ENCODE measurements at regions not wholly inside any gene's neighbourhood (a gene's known extent, or its start where the extent isn't known, plus 50 kb on each side); places are given as distances from the start of the nearest gene placed in this dataset.
A peak's percentile ranks its signal among the peaks of the same experiment; 100 is the strongest.

GRCh38 chr7:21077602-21078001 lies 290.9 kb upstream of the SP8 start (continued):
- no peak for TF ChIP-seq SCRT2 (tag by site-specific recombination; IDR thresholded peaks at IDR 0.05)
- TF ChIP-seq TCF7L2 (IDR thresholded peaks at IDR 0.05; ENCODE audit: borderline replicate concordance, low read depth, low read length), result no peak

DNA sequence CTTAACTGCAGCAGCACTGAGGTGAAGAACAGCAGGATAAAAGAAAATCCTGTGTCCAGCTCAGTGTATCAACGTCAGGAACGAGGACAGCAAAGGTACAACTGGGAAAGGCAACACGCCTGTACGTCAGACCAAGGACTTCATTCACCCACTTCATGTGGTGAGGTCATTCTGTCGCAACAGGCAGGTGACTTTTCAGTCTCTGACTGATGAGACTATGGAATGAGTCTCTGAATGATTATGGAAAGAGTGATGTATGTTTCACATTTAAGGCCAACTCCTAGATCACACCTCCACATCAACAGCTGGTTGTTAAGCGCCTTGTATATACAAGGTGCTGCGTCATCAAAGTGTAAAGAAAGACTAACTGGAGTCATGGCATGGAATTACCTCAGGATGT lies 297.6 kb upstream of the SP8 start:
- TF ChIP-seq YY2 (tag by site-specific recombination; IDR thresholded peaks at IDR 0.05), result no peak
- TF ChIP-seq ZNF112 (tag by site-specific recombination; IDR thresholded peaks at IDR 0.05), result no peak
- TF ChIP-seq, protein P1, sequence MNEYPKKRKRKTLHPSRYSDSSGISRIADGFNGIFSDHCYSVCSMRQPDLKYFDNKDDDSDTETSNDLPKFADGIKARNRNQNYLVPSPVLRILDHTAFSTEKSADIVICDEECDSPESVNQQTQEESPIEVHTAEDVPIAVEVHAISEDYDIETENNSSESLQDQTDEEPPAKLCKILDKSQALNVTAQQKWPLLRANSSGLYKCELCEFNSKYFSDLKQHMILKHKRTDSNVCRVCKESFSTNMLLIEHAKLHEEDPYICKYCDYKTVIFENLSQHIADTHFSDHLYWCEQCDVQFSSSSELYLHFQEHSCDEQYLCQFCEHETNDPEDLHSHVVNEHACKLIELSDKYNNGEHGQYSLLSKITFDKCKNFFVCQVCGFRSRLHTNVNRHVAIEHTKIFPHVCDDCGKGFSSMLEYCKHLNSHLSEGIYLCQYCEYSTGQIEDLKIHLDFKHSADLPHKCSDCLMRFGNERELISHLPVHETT (tag by site-specific recombination; IDR thresholded peaks at IDR 0.05), result no peak
- TF ChIP-seq ZNF530 (tag by site-specific recombination; IDR thresholded peaks at IDR 0.05; ENCODE audit: low read depth), result no peak
- TF ChIP-seq, protein P2, sequence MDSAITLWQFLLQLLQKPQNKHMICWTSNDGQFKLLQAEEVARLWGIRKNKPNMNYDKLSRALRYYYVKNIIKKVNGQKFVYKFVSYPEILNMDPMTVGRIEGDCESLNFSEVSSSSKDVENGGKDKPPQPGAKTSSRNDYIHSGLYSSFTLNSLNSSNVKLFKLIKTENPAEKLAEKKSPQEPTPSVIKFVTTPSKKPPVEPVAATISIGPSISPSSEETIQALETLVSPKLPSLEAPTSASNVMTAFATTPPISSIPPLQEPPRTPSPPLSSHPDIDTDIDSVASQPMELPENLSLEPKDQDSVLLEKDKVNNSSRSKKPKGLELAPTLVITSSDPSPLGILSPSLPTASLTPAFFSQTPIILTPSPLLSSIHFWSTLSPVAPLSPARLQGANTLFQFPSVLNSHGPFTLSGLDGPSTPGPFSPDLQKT (IDR thresholded peaks at IDR 0.05; ENCODE audit: borderline replicate concordance, low read depth, low read length), result no peak
- no peak for TF ChIP-seq ZNF776 (tag by site-specific recombination; IDR thresholded peaks at IDR 0.05; ENCODE audit: borderline replicate concordance)
- TF ChIP-seq ZNF426 (tag by site-specific recombination; IDR thresholded peaks at IDR 0.05), result no peak
- TF ChIP-seq SCRT1 (tag by site-specific recombination; IDR thresholded peaks at IDR 0.05; ENCODE audit: borderline replicate concordance), result no peak
- TF ChIP-seq SP7 (tag by site-specific recombination; IDR thresholded peaks at IDR 0.05), result no peak
- TF ChIP-seq ZNF510 (tag by site-specific recombination; IDR thresholded peaks at IDR 0.05; ENCODE audit: insufficient replicate concordance), result no peak
- TF ChIP-seq ZNF239 (tag by site-specific recombination; IDR thresholded peaks at IDR 0.05), result no peak
- TF ChIP-seq ZNF175 (tag by site-specific recombination; IDR thresholded peaks at IDR 0.05), result no peak
- Histone ChIP-seq H3K27ac (ENCODE audit: extremely low read depth, low read depth, low read length) (no peak overlapping the region), H3K4me3 (ENCODE audit: low read depth, low read length) (no peak overlapping the region), H3K36me3 (ENCODE audit: control insufficient read depth in 2 of 2, insufficient read depth in 1 of 2, low read length in 2 of 2) (no peaks in the 10 kb centered on the region), H3K9me3 (ENCODE audit: control insufficient read depth, insufficient read depth, low read depth, low read length) (no peaks in the 10 kb centered on the region; the same call in 1 of the 2 replicates), H3K4me1 (ENCODE audit: control insufficient read depth, insufficient read depth, low read length) (peaks cover 4% of the 10 kb centered on the region; the same call in 1 of the 2 replicates)
- ChIA-PET POLR2A (no interaction called here), CTCF (interaction anchor here (0.9 kb wide), 1 partner anchor 40 kb away, joined by 3 read pairs; no protein-coding TSS in a partner anchor)

- ChIA-PET POLR2A (no interaction called here), CTCF (no interaction called here)
- H3K4me1 ChIP-seq (ENCODE audit: control insufficient read depth, insufficient read depth, low read length), result peaks cover 4% of the 10 kb centered on the region; the same call in 1 of the 2 replicates
- no peak overlapping the region for H3K4me3 ChIP-seq (ENCODE audit: low read depth, low read length)
- no peak overlapping the region for H3K27ac ChIP-seq (ENCODE audit: extremely low read depth, low read depth, low read length)
- TF ChIP-seq BCL6B (tag by site-specific recombination; IDR thresholded peaks at IDR 0.05) (peak; percentile 23; the same call in 1 of the 2 replicates), OSR2 (tag by site-specific recombination; IDR thresholded peaks at IDR 0.05) (peak; percentile 46; the same call in 1 of the 2 replicates), ZXDB (tag by site-specific recombination; IDR thresholded peaks at IDR 0.05) (0 out of 2 replicates have a peak, but pooled peaks have one; percentile 21), REPIN1 (tag by site-specific recombination; IDR thresholded peaks at IDR 0.05; ENCODE audit: low read depth) (no peak)
- TF ChIP-seq, protein P3, sequence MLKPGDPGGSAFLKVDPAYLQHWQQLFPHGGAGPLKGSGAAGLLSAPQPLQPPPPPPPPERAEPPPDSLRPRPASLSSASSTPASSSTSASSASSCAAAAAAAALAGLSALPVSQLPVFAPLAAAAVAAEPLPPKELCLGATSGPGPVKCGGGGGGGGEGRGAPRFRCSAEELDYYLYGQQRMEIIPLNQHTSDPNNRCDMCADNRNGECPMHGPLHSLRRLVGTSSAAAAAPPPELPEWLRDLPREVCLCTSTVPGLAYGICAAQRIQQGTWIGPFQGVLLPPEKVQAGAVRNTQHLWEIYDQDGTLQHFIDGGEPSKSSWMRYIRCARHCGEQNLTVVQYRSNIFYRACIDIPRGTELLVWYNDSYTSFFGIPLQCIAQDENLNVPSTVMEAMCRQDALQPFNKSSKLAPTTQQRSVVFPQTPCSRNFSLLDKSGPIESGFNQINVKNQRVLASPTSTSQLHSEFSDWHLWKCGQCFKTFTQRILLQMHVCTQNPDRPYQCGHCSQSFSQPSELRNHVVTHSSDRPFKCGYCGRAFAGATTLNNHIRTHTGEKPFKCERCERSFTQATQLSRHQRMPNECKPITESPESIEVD (tag by site-specific recombination; IDR thresholded peaks at IDR 0.05), result 0 out of 2 replicates have a peak, but pooled peaks have one; percentile 23
- TF ChIP-seq, protein P4, sequence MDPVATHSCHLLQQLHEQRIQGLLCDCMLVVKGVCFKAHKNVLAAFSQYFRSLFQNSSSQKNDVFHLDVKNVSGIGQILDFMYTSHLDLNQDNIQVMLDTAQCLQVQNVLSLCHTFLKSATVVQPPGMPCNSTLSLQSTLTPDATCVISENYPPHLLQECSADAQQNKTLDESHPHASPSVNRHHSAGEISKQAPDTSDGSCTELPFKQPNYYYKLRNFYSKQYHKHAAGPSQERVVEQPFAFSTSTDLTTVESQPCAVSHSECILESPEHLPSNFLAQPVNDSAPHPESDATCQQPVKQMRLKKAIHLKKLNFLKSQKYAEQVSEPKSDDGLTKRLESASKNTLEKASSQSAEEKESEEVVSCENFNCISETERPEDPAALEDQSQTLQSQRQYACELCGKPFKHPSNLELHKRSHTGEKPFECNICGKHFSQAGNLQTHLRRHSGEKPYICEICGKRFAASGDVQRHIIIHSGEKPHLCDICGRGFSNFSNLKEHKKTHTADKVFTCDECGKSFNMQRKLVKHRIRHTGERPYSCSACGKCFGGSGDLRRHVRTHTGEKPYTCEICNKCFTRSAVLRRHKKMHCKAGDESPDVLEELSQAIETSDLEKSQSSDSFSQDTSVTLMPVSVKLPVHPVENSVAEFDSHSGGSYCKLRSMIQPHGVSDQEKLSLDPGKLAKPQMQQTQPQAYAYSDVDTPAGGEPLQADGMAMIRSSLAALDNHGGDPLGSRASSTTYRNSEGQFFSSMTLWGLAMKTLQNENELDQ (tag by site-specific recombination; IDR thresholded peaks at IDR 0.05; ENCODE audit: low read depth), result no peak
- H3K36me3 ChIP-seq (ENCODE audit: control insufficient read depth in 2 of 2, insufficient read depth in 1 of 2, low read length in 2 of 2), result no peaks in the 10 kb centered on the region
- H3K9me3 ChIP-seq (ENCODE audit: control insufficient read depth, insufficient read depth, low read depth, low read length), result no peaks in the 10 kb centered on the region; the same call in 1 of the 2 replicates
These were observed 300.0 kb upstream of the SP8 start for GRCh38 chr7:21086688-21087087.

Measured in HEK293 (cell line).